ENCODE measurements at regions not wholly inside any gene's neighbourhood (a gene's known extent, or its start where the extent isn't known, plus 50 kb on each side); places are given as distances from the start of the nearest gene placed in this dataset.

DNA sequence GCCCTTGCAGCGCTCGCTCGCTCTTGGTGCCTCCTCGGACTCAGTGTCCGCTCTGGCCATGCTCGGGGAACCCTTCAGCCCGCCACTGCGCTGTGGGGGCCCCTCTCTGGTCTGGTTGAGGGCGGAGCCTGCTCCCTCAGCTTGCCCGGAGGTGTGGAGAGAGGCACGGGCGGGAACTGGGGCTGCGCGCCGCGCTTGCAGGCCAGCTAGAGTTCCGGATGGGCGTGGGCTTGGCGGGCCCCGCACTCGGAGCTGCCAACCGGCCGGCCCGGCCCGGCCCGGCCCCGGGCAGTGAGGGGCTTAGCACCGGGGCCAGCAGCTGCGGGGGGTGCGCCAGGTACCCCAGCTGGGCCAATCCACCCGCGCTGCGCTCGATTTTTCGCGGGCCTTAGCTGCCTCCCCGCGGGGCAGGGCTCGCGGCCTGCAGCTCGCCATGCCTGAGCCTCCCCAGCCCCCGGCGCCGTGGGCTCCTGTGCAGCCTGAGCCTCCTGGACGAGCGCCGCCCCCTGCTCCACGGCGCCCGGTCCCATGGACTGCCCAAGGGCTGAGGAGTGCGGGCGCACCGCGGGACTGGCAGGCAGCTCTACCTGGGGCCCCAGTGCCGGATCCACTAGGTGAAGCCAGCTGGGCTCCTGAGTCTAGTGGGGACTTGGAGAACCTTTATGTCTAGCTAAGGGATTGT is 217.0 kb upstream of the PKN2 start:
- Histone ChIP-seq H3K4me1 (ENCODE audit: low read length) (no peaks in the 10 kb centered on the region), H3K79me2 (ENCODE audit: low read length) (no peaks in the 10 kb centered on the region), H3K4me3 (ENCODE audit: low read length) (no peak overlapping the region), H3K9me3 (replicated peaks; ENCODE audit: insufficient read depth, low read length) (no peaks in the 10 kb centered on the region), H3K9ac (ENCODE audit: low read length) (no peak overlapping the region), H3F3A (ENCODE audit: insufficient read depth, low read length) (no peaks in the 10 kb centered on the region), H3K27ac (ENCODE audit: low read length) (no peak overlapping the region), H2AFZ (ENCODE audit: low read length) (no peak overlapping the region), H3K4me2 (ENCODE audit: low read depth, low read length) (no peak overlapping the region), H3K36me3 (replicated peaks; ENCODE audit: insufficient read depth, low read length) (no peaks in the 10 kb centered on the region), H3K27me3 (replicated peaks; ENCODE audit: insufficient read depth, low read length) (no peaks in the 10 kb centered on the region), H4K20me1 (ENCODE audit: insufficient read depth, low read length) (no peaks in the 10 kb centered on the region), H3K9me2 (replicated peaks; ENCODE audit: insufficient read depth, low read length) (no peaks in the 10 kb centered on the region)
- no peak for TF ChIP-seq CTCF (IDR thresholded peaks at IDR 0.05; ENCODE audit: low read length)
- no peak for TF ChIP-seq EZH2phosphoT487 (IDR thresholded peaks at IDR 0.05; ENCODE audit: low read length)
- TF ChIP-seq EZH2 (optimal IDR thresholded peaks at IDR 0.05; ENCODE audit: low read depth, low read length): no peak
- DNase-seq: no peak

GRCh38 chr1:88472298-88472697 is 211.8 kb upstream of the PKN2 start:
- Histone ChIP-seq H3K9me2 (replicated peaks; ENCODE audit: insufficient read depth, low read length) (no peaks in the 10 kb centered on the region), H3K4me2 (ENCODE audit: low read depth, low read length) (no peak overlapping the region), H4K20me1 (ENCODE audit: insufficient read depth, low read length) (no peaks in the 10 kb centered on the region), H3K9ac (ENCODE audit: low read length) (no peak overlapping the region), H3K9me3 (replicated peaks; ENCODE audit: insufficient read depth, low read length) (no peaks in the 10 kb centered on the region), H3K27me3 (replicated peaks; ENCODE audit: insufficient read depth, low read length) (no peaks in the 10 kb centered on the region), H3K4me3 (ENCODE audit: low read length) (no peak overlapping the region), H3K36me3 (replicated peaks; ENCODE audit: insufficient read depth, low read length) (no peaks in the 10 kb centered on the region), H3K4me1 (ENCODE audit: low read length) (no peaks in the 10 kb centered on the region), H2AFZ (ENCODE audit: low read length) (no peak overlapping the region), H3K79me2 (ENCODE audit: low read length) (no peaks in the 10 kb centered on the region), H3F3A (ENCODE audit: insufficient read depth, low read length) (no peaks in the 10 kb centered on the region), H3K27ac (ENCODE audit: low read length) (no peak overlapping the region)
- no peak for DNase-seq
- TF ChIP-seq EZH2 (optimal IDR thresholded peaks at IDR 0.05; ENCODE audit: low read depth, low read length) (no peak), EZH2phosphoT487 (IDR thresholded peaks at IDR 0.05; ENCODE audit: low read length) (no peak), CTCF (IDR thresholded peaks at IDR 0.05; ENCODE audit: low read length) (no peak)

- H2AFZ ChIP-seq (ENCODE audit: low read length): no peak overlapping the region
- H3K9me2 ChIP-seq (replicated peaks; ENCODE audit: insufficient read depth, low read length): no peaks in the 10 kb centered on the region
- no peak overlapping the region for H3K4me3 ChIP-seq (ENCODE audit: low read length)
- no peaks in the 10 kb centered on the region for H3K27me3 ChIP-seq (replicated peaks; ENCODE audit: insufficient read depth, low read length)
- no peaks in the 10 kb centered on the region for H3K36me3 ChIP-seq (replicated peaks; ENCODE audit: insufficient read depth, low read length)
- no peaks in the 10 kb centered on the region for H3K4me1 ChIP-seq (ENCODE audit: low read length)
- H3K27ac ChIP-seq (ENCODE audit: low read length): no peak overlapping the region
- H3K9me3 ChIP-seq (replicated peaks; ENCODE audit: insufficient read depth, low read length): no peaks in the 10 kb centered on the region
- no peaks in the 10 kb centered on the region for H3F3A ChIP-seq (ENCODE audit: insufficient read depth, low read length)
- no peak overlapping the region for H3K4me2 ChIP-seq (ENCODE audit: low read depth, low read length)
- no peaks in the 10 kb centered on the region for H4K20me1 ChIP-seq (ENCODE audit: insufficient read depth, low read length)
- no peaks in the 10 kb centered on the region for H3K79me2 ChIP-seq (ENCODE audit: low read length)
- no peak overlapping the region for H3K9ac ChIP-seq (ENCODE audit: low read length)
- TF ChIP-seq CTCF (IDR thresholded peaks at IDR 0.05; ENCODE audit: low read length) (no peak), EZH2phosphoT487 (IDR thresholded peaks at IDR 0.05; ENCODE audit: low read length) (no peak), EZH2 (optimal IDR thresholded peaks at IDR 0.05; ENCODE audit: low read depth, low read length) (no peak)
- no peak for DNase-seq
Measured at GRCh38 chr1:88472714-88473113, 211.4 kb upstream of the PKN2 start.
